Activated CD4-positive, alpha-beta T cell treated with anti-CD3 and anti-CD28 coated beads, Interleukin-2, amount 10 ng/mL, durations not matched to agents 7 days and 5 days (primary cell): ENCODE measurements at regions not wholly inside any gene's neighbourhood (a gene's known extent, or its start where the extent isn't known, plus 50 kb on each side); places are given as distances from the start of the nearest gene placed in this dataset.

Source experiments
- CTCF ChIA-PET: fragments of 350-600 bp; sonication (Branson Sonifier 250); formaldehyde crosslinking; loops from one replicate; lab custom pipeline; 2021; ENCODE audit warnings: antibody characterized with exemption; lab: Charles Lee
- POLR2A ChIA-PET: fragments of 350-600 bp; sonication (Branson Sonifier 250); formaldehyde crosslinking; loops from one replicate; lab custom pipeline; 2021; ENCODE audit warnings: antibody characterized with exemption; lab: Charles Lee
- DNase-seq: peaks from one replicate; pipeline ENCODE4 v3.0.0-alpha.2; 2020
- H3K27ac Mint-ChIP-seq: one replicate; pipeline ENCODE4 v1.8.0; 2021; ENCODE audit warnings: mild to moderate bottlenecking, moderate library complexity, mixed read lengths
- H3K27me3 Mint-ChIP-seq: one replicate; pipeline ENCODE4 v1.8.0; 2021; ENCODE audit warnings: mixed read lengths
- H3K36me3 Mint-ChIP-seq: one replicate; pipeline ENCODE4 v1.8.0; 2021; ENCODE audit warnings: low read depth, mixed read lengths
- H3K4me1 Mint-ChIP-seq: one replicate; pipeline ENCODE4 v1.8.0; 2021; ENCODE audit warnings: mixed read lengths
- H3K4me3 Mint-ChIP-seq: one replicate; pipeline ENCODE4 v1.8.0; 2021; ENCODE audit warnings: mild to moderate bottlenecking, moderate library complexity, mixed read lengths
- H3K9me3 Mint-ChIP-seq: one replicate; pipeline ENCODE4 v1.8.0; 2021; ENCODE audit warnings: mixed read lengths

DNA sequence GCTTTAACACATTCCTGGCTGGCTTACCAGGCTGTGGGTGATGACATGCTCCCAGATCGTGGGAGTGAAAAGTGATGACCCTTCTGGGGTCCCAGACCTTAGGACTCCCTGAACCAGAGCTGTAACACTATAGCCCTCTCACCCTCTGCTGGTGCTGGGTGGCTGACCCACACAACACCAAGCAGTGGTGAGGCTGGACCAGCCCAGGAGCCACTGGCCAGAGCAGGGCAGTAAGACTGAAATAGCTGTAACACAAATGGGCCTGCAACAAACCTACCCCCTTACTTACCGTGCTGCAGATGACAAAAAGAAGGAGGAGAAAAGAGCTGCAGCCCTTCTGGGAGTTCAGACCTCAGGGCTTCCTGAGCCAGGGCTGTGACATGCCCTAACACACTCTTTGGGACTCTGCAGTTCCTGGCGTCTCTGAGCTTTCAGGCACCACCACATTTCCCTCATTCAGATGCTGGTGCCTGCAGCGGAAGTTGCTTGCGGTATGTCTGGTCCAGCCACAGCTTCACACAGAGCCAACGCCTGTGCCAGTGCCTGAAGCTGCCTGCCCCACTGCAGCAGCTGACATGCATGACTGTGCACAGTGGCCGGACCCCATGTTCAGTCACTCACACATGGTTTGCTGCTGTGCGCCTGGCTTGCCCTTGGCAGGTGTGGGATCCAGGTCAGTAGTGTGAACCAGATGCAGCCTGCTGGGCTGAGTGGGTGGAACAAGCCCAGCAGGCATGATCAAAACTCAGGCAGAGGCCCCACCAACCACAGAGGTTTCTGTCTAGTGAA lies 1247.4 kb downstream of the EFNA5 start:
- POLR2A ChIA-PET = no interaction called here
- Mint-ChIP-seq H3K4me3 (no peak overlapping the region), H3K36me3 (no peaks in the 10 kb centered on the region), H3K9me3 (no peaks in the 10 kb centered on the region), H3K27me3 (no peaks in the 10 kb centered on the region), H3K4me1 (no peaks in the 10 kb centered on the region), H3K27ac (no peak overlapping the region)
- CTCF ChIA-PET = no interaction called here
- DNase-seq = no peak

DNA sequence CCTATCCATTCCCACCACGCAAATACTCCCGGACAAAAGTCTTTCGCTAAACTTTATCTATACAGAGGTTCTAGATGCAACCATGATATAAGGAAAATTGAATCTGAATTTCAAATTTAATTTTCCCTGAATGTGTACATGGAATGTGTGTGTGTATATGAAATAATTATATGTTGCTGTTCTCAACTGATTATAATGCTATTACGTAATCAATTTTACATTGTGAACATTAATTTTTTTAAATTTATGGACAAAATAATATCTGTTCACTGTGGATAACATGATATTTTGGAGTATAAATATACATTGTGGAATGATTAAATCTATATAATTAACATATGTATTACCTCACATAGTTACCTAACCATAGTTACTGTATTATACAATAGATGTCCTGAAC lies 1250.6 kb downstream of the EFNA5 start:
- H3K9me3 Mint-ChIP-seq = no peaks in the 10 kb centered on the region
- H3K4me1 Mint-ChIP-seq = no peaks in the 10 kb centered on the region
- CTCF ChIA-PET = no interaction called here
- DNase-seq = no peak
- no peaks in the 10 kb centered on the region for H3K36me3 Mint-ChIP-seq
- POLR2A ChIA-PET = no interaction called here
- no peak overlapping the region for H3K27ac Mint-ChIP-seq
- H3K27me3 Mint-ChIP-seq = no peaks in the 10 kb centered on the region
- H3K4me3 Mint-ChIP-seq = no peak overlapping the region

DNA sequence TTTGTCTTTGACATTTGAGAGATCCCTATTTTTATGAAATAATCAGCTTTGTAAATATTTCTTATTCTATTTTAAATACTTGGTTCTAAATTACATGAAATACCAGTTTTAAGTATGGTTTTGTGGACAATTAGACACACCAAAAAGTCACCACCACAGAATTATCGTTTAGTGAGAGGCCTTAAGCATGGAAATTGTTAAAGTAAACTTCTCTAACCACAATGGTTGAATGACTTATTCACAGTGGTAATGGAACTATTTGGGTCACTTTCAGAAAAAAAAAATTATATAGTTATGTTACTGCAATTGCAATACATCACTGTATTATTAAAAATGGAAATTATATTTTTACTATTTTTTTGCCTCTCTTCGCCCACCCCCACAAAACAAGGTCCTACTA lies 1252.5 kb downstream of the EFNA5 start:
- H3K4me1 Mint-ChIP-seq = no peaks in the 10 kb centered on the region
- no peak overlapping the region for H3K4me3 Mint-ChIP-seq
- no peaks in the 10 kb centered on the region for H3K36me3 Mint-ChIP-seq
- POLR2A ChIA-PET = no interaction called here
- DNase-seq = no peak
- no peak overlapping the region for H3K27ac Mint-ChIP-seq
- H3K9me3 Mint-ChIP-seq = no peaks in the 10 kb centered on the region
- CTCF ChIA-PET = no interaction called here
- no peaks in the 10 kb centered on the region for H3K27me3 Mint-ChIP-seq

DNA sequence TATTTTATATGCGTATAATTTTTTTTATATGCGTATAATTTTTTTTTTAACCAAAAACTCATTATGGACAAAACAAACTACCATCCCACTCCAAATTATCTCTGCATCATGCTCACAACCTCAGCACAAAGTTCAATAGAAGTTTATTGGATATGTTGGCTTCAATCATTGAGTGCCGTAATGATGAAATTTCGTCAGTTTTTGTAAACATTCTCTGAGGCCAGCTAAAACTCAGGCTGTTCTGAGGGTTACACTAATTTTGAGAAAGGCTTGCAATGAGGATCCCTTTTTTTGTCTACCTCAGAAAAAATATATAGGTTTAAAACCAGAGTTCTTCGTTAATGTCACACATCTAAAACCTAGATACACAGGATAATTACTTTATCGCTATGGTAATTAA lies 1253.2 kb downstream of the EFNA5 start:
- H3K27ac Mint-ChIP-seq = no peak overlapping the region
- no peaks in the 10 kb centered on the region for H3K27me3 Mint-ChIP-seq
- no peaks in the 10 kb centered on the region for H3K36me3 Mint-ChIP-seq
- no peaks in the 10 kb centered on the region for H3K9me3 Mint-ChIP-seq
- DNase-seq = no peak
- no peaks in the 10 kb centered on the region for H3K4me1 Mint-ChIP-seq
- POLR2A ChIA-PET = no interaction called here
- CTCF ChIA-PET = no interaction called here
- no peak overlapping the region for H3K4me3 Mint-ChIP-seq

DNA sequence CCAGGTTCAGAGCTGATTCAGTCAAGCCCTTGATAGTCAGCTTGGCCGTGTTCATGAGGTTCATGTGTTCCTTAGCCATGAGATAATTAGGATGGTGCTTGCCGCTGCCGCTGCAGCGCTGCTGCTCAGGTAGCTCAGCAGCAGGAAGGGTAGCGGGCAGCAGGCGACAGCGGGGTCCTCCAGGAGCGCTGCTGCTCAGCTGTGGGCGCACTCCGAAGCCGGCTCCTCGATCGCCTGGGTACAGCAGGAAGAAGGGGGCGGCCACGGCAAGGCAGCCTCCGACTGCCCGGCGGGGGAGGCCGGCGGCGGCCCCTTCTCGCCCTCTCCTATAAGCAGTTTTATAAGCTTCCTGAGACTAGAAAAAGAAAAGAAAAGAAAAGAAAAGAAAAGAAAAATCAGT lies 1253.6 kb downstream of the EFNA5 start:
- DNase-seq = no peak
- H3K4me1 Mint-ChIP-seq = no peaks in the 10 kb centered on the region
- H3K36me3 Mint-ChIP-seq = no peaks in the 10 kb centered on the region
- ChIA-PET CTCF (no interaction called here), POLR2A (no interaction called here)
- H3K4me3 Mint-ChIP-seq = no peak overlapping the region
- no peaks in the 10 kb centered on the region for H3K27me3 Mint-ChIP-seq
- H3K9me3 Mint-ChIP-seq = no peaks in the 10 kb centered on the region
- no peak overlapping the region for H3K27ac Mint-ChIP-seq

DNA sequence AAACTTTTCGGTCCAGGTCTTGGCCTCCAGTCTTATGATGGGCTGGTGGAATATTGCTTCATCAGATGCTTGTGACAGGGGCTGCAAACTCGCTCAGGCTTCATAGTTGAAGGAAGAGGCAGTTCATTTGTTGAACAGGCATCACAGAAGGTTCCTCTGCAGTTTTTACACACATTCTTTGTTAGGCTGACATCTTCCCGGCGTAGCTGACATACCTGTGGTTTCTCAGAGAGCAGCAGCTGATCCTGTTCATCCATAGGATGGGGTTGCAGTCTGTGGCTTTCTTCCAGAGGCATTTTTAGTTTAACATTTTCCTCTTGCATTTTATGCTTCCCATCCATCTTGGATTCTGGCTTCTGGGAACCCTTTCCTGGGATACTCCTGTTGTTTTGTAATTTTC lies 1255.2 kb downstream of the EFNA5 start:
- CTCF ChIA-PET = no interaction called here
- Mint-ChIP-seq H3K27me3 (no peaks in the 10 kb centered on the region), H3K36me3 (no peaks in the 10 kb centered on the region), H3K4me3 (no peak overlapping the region), H3K27ac (no peak overlapping the region), H3K9me3 (no peaks in the 10 kb centered on the region), H3K4me1 (no peaks in the 10 kb centered on the region)
- POLR2A ChIA-PET = no interaction called here
- DNase-seq = no peak

DNA sequence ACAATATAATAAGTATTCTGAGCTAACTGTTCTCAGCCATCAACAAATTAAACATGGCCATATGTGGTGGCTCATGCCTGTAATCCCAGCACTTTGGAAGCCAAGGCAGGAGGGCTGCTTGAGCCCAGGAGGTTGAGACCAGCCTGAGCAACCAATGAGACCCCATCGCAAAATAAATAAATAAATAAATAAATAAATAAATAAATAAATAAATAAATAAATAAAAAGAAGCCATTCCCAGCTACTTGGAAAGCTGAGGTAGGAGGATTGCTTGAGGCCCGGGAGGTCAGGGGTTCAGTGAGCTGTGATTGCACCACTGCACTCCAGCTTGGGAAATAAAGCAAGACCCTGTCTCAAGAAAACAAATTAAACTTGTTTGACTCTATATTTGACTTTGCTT lies 1256.4 kb downstream of the EFNA5 start:
- Mint-ChIP-seq H3K9me3 (no peaks in the 10 kb centered on the region), H3K4me3 (no peak overlapping the region), H3K27me3 (no peaks in the 10 kb centered on the region), H3K4me1 (no peaks in the 10 kb centered on the region), H3K36me3 (no peaks in the 10 kb centered on the region), H3K27ac (no peak overlapping the region)
- no peak for DNase-seq
- ChIA-PET CTCF (no interaction called here), POLR2A (no interaction called here)

DNA sequence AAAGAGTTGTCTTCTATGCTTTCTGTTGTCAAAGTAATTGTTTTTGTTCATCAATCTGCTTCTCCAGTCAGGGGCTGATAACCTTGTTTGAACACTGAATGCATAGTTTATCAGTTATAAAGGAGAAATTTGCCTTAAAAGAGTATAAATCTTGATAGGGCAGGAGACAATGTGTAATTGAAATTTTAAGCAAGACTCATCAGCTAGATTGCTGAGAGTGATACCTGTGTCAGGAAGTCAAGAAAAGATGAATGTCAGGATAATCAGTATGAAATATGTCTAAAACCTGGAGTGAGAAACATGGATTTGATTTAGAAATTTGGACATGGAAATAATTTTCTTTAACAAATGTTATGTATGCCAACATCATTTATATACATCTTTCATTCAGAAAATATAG lies 1258.1 kb downstream of the EFNA5 start:
- ChIA-PET POLR2A (no interaction called here), CTCF (no interaction called here)
- DNase-seq = no peak
- no peak overlapping the region for H3K4me3 Mint-ChIP-seq
- no peaks in the 10 kb centered on the region for H3K27me3 Mint-ChIP-seq
- H3K9me3 Mint-ChIP-seq = no peaks in the 10 kb centered on the region
- no peaks in the 10 kb centered on the region for H3K4me1 Mint-ChIP-seq
- no peak overlapping the region for H3K27ac Mint-ChIP-seq
- H3K36me3 Mint-ChIP-seq = no peaks in the 10 kb centered on the region

DNA sequence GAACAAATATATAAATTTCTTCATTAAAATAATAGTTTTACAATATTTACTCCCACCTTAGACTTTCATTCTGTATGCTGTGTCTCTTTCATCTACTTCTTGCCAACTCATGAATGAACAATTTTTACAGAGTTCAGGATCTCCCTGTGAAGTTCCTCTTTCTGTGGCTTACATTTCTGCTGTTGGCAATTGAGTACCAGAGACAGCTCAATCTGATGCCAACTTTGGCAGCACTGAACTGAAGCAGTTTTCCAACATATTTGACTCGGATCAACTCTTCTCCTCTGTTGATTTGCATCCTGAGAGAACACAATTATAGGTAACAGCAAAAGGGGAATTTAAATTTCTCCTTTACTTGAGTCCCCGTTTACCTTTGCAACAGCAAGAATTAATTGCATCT lies 1262.2 kb downstream of the EFNA5 start:
- CTCF ChIA-PET = no interaction called here
- Mint-ChIP-seq H3K9me3 (peaks cover 2% of the 10 kb centered on the region), H3K36me3 (no peaks in the 10 kb centered on the region), H3K4me3 (no peak overlapping the region), H3K27ac (no peak overlapping the region), H3K4me1 (no peaks in the 10 kb centered on the region), H3K27me3 (no peaks in the 10 kb centered on the region)
- no peak for DNase-seq
- POLR2A ChIA-PET = no interaction called here

DNA sequence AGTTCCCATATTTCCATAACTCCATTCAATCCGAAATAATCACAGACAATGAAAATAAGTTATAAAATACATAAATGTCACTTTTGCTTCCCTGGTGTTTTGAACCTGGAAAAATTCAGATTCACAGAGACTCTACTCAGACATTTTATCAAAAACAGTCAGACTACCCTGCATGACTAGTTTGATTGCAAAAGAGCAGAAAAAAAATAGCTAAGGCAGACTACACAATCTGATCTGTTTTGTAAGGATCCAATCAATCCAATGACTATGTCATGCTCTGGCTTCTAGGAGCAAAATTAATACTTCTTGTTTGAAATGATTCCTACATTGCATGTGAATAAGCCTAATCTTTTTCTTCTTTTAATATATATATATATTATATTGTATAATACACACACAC lies 1262.6 kb downstream of the EFNA5 start:
- no peaks in the 10 kb centered on the region for H3K4me1 Mint-ChIP-seq
- H3K27ac Mint-ChIP-seq = no peak overlapping the region
- H3K27me3 Mint-ChIP-seq = no peaks in the 10 kb centered on the region
- H3K9me3 Mint-ChIP-seq = peaks cover 2% of the 10 kb centered on the region
- H3K36me3 Mint-ChIP-seq = no peaks in the 10 kb centered on the region
- CTCF ChIA-PET = no interaction called here
- DNase-seq = no peak
- no peak overlapping the region for H3K4me3 Mint-ChIP-seq
- POLR2A ChIA-PET = no interaction called here

DNA sequence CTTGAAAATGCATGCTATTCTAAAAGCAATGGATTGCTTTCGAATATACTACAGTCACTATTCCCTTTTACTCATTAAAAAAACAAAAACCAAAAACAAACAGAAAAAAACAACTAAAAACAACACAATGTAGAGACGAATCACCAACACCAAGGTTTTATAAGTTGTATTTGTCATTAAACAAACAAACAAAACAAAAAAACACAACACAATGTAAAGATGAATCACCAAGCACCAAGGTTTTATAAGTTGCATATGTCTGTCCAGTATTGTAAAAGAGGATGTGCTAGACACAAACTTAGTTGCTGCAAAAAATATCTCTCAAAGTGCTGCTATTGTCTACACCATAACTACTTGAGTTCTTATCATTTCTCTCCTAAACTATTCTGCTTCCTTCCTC lies 1269.2 kb downstream of the EFNA5 start:
- Mint-ChIP-seq H3K4me3 (no peak overlapping the region), H3K36me3 (no peaks in the 10 kb centered on the region), H3K27ac (no peak overlapping the region), H3K9me3 (peaks cover 2% of the 10 kb centered on the region), H3K4me1 (no peaks in the 10 kb centered on the region), H3K27me3 (no peaks in the 10 kb centered on the region)
- ChIA-PET POLR2A (no interaction called here), CTCF (no interaction called here)
- no peak for DNase-seq

DNA sequence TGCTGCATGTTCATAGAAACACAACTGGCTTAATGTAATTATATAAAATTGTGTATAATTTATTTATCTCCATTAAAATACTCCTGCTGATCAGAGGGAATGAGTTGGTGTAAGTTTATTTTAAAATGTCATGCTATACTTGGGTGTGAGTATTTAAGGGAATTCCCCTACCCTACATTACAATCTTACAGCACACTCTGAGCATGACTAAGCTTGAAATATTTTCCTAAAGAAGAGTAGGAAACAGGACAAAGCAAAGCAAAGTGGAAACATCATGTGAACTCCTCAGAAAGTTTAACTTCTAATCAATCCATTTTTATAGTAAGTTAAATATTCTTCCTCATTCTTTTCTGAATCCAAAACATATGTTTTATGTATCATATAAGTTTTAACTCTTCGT lies 1271.3 kb downstream of the EFNA5 start:
- Mint-ChIP-seq H3K4me1 (no peaks in the 10 kb centered on the region), H3K9me3 (peaks cover 2% of the 10 kb centered on the region), H3K36me3 (no peaks in the 10 kb centered on the region), H3K4me3 (no peak overlapping the region), H3K27me3 (no peaks in the 10 kb centered on the region), H3K27ac (no peak overlapping the region)
- ChIA-PET POLR2A (no interaction called here), CTCF (no interaction called here)
- no peak for DNase-seq

DNA sequence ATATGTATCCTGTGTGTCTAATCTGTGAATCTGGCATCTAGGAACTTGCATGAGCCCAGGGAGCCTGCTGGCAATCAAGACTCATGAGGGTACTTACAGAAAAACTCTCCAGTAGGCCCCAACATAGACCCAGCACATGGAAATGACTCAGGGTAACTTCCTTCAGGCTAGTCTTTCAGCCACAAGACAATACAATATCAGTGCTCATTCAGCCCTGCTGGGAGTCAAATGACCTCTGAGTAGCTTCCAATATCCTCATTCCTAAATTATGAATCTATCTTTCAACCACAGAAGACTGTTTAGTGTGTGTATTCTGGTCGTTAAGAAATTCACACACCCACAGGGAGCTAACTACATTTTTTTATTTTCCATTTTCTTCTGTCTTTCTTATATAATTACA lies 1273.0 kb downstream of the EFNA5 start:
- no peak overlapping the region for H3K27ac Mint-ChIP-seq
- H3K4me1 Mint-ChIP-seq = no peaks in the 10 kb centered on the region
- H3K36me3 Mint-ChIP-seq = no peaks in the 10 kb centered on the region
- ChIA-PET POLR2A (no interaction called here), CTCF (no interaction called here)
- no peaks in the 10 kb centered on the region for H3K9me3 Mint-ChIP-seq
- H3K4me3 Mint-ChIP-seq = no peak overlapping the region
- DNase-seq = no peak
- no peaks in the 10 kb centered on the region for H3K27me3 Mint-ChIP-seq

DNA sequence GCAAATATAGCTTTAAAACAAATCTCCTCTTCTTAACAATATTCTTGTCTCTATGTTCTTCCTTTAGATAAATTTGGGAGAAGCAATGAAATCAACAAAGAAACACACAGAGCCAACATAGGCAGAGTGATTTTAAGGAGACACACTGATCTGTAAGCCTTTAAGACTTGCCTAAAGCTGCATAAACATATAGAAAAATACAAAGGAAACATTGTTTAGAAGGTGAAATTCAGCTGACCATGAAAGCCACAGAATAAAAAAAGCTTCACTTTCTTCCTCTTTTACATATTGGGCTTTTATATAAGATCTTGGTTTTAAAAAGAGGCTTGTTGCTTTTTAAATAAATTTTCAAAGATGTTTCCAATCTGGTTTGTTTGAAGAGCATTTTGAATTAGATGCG lies 1277.5 kb downstream of the EFNA5 start:
- Mint-ChIP-seq H3K9me3 (no peaks in the 10 kb centered on the region), H3K4me3 (no peak overlapping the region), H3K27ac (no peak overlapping the region), H3K4me1 (no peaks in the 10 kb centered on the region), H3K27me3 (no peaks in the 10 kb centered on the region), H3K36me3 (no peaks in the 10 kb centered on the region)
- POLR2A ChIA-PET = no interaction called here
- DNase-seq = no peak
- CTCF ChIA-PET = no interaction called here
